GM12878 (cell line): ENCODE measurements at regions not wholly inside any gene's neighbourhood (a gene's known extent, or its start where the extent isn't known, plus 50 kb on each side); places are given as distances from the start of the nearest gene placed in this dataset.
"Not testable (repeated sequence)": the region's sequence is repeated elsewhere in the genome, so short reads cannot be mapped to it uniquely, and the experiment has no call there.

Experiments
- ATAC-seq: fragments of 200-7000 bp; cut with Tn5 transposase; 3 replicates; pipeline ENCODE4 v1.9.1; 2020; ENCODE audit warnings: mild to moderate bottlenecking, moderate library complexity
- BruUV-seq: library from RNA; stranded (reverse); fragments of 400-500 nt; replicated peaks from 2 replicates; lab custom pipeline; 2021; lab: Mats Ljungman, UMichigan
- CTCF ChIA-PET: fragments of 300-600 bp; sonication (Branson Sonifier 250); formaldehyde crosslinking; extraction: SDS; loops from one replicate; lab custom pipeline; 2021; ENCODE audit warnings: inconsistent platforms; lab: Yijun Ruan, JAX
- POLR2A ChIA-PET: fragments of 350-600 bp; formaldehyde crosslinking; extraction: SDS; loops from one replicate; lab custom pipeline; 2021; ENCODE audit warnings: inconsistent platforms; lab: Charles Lee
- RAD21 ChIA-PET: fragments of 300-600 bp; sonication (Branson Sonifier 250); formaldehyde crosslinking; loops from one replicate; lab custom pipeline; 2023; ENCODE audit warnings: antibody characterized with exemption; ENCODE audit not compliant: unreplicated experiment; lab: Charles Lee
- SMC1A ChIA-PET: fragments of 300-600 bp; sonication (Branson Sonifier 250); formaldehyde crosslinking; loops from one replicate; lab custom pipeline; 2023; ENCODE audit not compliant: unreplicated experiment, uncharacterized antibody; lab: Charles Lee
- DNase-seq: peaks from one replicate; pipeline ENCODE4 v3.0.0-alpha.2; 2011; ENCODE audit warnings: low read depth, low spot score
- FAIRE-seq: peaks from 3 replicates; lab custom pipeline; 2011; peaks lifted over from hg19 to GRCh38; lab: Jason Lieb, UNC
- H2AFZ ChIP-seq: 2 replicates; pipeline ENCODE4 v1.6.0; 2011; ENCODE audit warnings: low read depth, low read length, control low read depth; ENCODE audit not compliant: control insufficient read depth
- H3K27ac ChIP-seq: 2 replicates; pipeline ENCODE4 v1.5.1; 2011; ENCODE audit warnings: control low read depth; ENCODE audit not compliant: control insufficient read depth, insufficient read depth
- H3K27me3 ChIP-seq, 2 experiments: replicated peaks in 1 of 2; 2 replicates each; pipeline versions ENCODE4 v1.6.0 to v1.6.1; 2011; ENCODE audit warnings: low read length in 1 of 2; ENCODE audit not compliant: control insufficient read depth in 2 of 2, insufficient read depth in 2 of 2
- H3K36me3 ChIP-seq, 2 experiments: 2 replicates each; pipeline ENCODE4 v1.5.1; 2011; ENCODE audit warnings: low read length in 1 of 2; ENCODE audit not compliant: control insufficient read depth in 2 of 2, insufficient read depth in 2 of 2
- H3K4me1 ChIP-seq: 2 replicates; pipeline ENCODE4 v1.6.1; 2011; ENCODE audit warnings: mild to moderate bottlenecking, low read length, moderate library complexity, mixed read lengths; ENCODE audit not compliant: control insufficient read depth, insufficient read depth
- H3K4me2 ChIP-seq: 2 replicates; pipeline ENCODE4 v1.6.0; 2011; ENCODE audit warnings: control low read depth; ENCODE audit not compliant: control insufficient read depth, insufficient read depth
- H3K4me3 ChIP-seq: fragments of 200-600 bp; sonication (generic); 2 replicates; pipeline ENCODE4 v1.5.1; 2016
- H3K79me2 ChIP-seq: 2 replicates; pipeline ENCODE4 v1.6.0; 2011; ENCODE audit warnings: low read length; ENCODE audit not compliant: control insufficient read depth, insufficient read depth
- H3K9ac ChIP-seq: 2 replicates; pipeline ENCODE4 v1.8.0; 2011; ENCODE audit warnings: low read length, control low read depth, mixed read lengths; ENCODE audit not compliant: control insufficient read depth, insufficient read depth
- H3K9me3 ChIP-seq: replicated peaks from 3 replicates; pipeline ENCODE4 v1.5.1; 2011; ENCODE audit warnings: mild to moderate bottlenecking, low read length; ENCODE audit not compliant: control insufficient read depth, insufficient read depth
- H4K20me1 ChIP-seq: 2 replicates; pipeline ENCODE4 v1.6.0; 2011; ENCODE audit not compliant: control insufficient read depth, insufficient read depth
- CBX3 ChIP-seq: fragments of 200-600 bp; sonication (generic); IDR thresholded peaks from 2 replicates; pipeline ENCODE4 v1.6.1; 2016; ENCODE audit warnings: low read depth, borderline replicate concordance
- CHD2 ChIP-seq: IDR thresholded peaks from 2 replicates; pipeline ENCODE4 v1.6.1; 2011; ENCODE audit warnings: low read depth, low read length, improper control_type of control experiment, borderline replicate concordance
- E4F1 ChIP-seq: fragments of 450-650 bp; IDR thresholded peaks from 2 replicates; pipeline ENCODE4 v1.6.1; 2018; ENCODE audit warnings: borderline replicate concordance, mild to moderate bottlenecking; ENCODE audit not compliant: partially characterized antibody
- FOS ChIP-seq: IDR thresholded peaks from 3 replicates; pipeline ENCODE4 v1.6.1; 2011; ENCODE audit warnings: borderline replicate concordance; ENCODE audit not compliant: insufficient read length; ENCODE audit errors: extremely low read depth
- IKZF1 ChIP-seq: fragments of 450-650 bp; conservative IDR thresholded peaks from 2 replicates; pipeline ENCODE4 v1.6.1; 2017; ENCODE audit warnings: antibody characterized with exemption, mild to moderate bottlenecking
- IRF4 ChIP-seq: IDR thresholded peaks from 2 replicates; pipeline ENCODE4 v1.6.1; 2011; ENCODE audit warnings: low read depth, low read length
- MAX ChIP-seq: IDR thresholded peaks from 2 replicates; pipeline ENCODE4 v1.6.1; 2012; ENCODE audit warnings: low read depth, low read length, improper control_type of control experiment
- MEF2A ChIP-seq: IDR thresholded peaks from 2 replicates; pipeline ENCODE4 v1.6.1; 2011; ENCODE audit warnings: low read depth, mild to moderate bottlenecking, low read length, moderate library complexity; ENCODE audit not compliant: insufficient read depth
- SMAD1 ChIP-seq: fragments of 450-650 bp; IDR thresholded peaks from 2 replicates; pipeline ENCODE4 v1.6.1; 2018; ENCODE audit warnings: mild to moderate bottlenecking, low read depth; ENCODE audit not compliant: partially characterized antibody
- ZNF384 ChIP-seq: IDR thresholded peaks from 2 replicates; pipeline ENCODE4 v1.6.1; 2012; ENCODE audit warnings: low read depth, mild to moderate bottlenecking, low read length, improper control_type of control experiment, borderline replicate concordance
- WGBS: methylation state at CpG from one replicate; pipeline ENCODE4 v1.1.6; 2016; ENCODE audit warnings: low lambda C conversion rate; ENCODE audit not compliant: insufficient replicate concordance, insufficient coverage; ENCODE audit errors: missing lambda C conversion rate; 5-methylcytosine and 5-hydroxymethylcytosine counted together
- in situ Hi-C: fragments of 300-500 bp; cut with MboI; formaldehyde crosslinking; loops from 9 replicates; pipeline ENCODE4 v1.14.3; 2018; ENCODE audit warnings: mixed read lengths
- intact Hi-C: fragments of 100-400 bp; cut with micrococcal nuclease; formaldehyde crosslinking; loops from one replicate; pipeline ENCODE4 v1.14.2; 2022; ENCODE audit not compliant: unreplicated experiment

- TF ChIP-seq SMAD1 (no peak), FOS (no peak)
Observed at GRCh38 chr12:83505586-83505985, 818.9 kb downstream of the TMTC2 start (continued).

GRCh38 chr12:83499894-83500293 lies 813.2 kb downstream of the TMTC2 start:
- H3K27ac ChIP-seq, RAD21 ChIA-PET, SMC1A ChIA-PET, H3K9ac ChIP-seq, POLR2A ChIA-PET, CTCF ChIA-PET, H4K20me1 ChIP-seq, H3K4me2 ChIP-seq, H3K4me3 ChIP-seq, H2AFZ ChIP-seq, H3K79me2 ChIP-seq, FAIRE-seq, H3K36me3 ChIP-seq, DNase-seq, H3K27me3 ChIP-seq, intact Hi-C loops, in situ Hi-C loops, H3K4me1 ChIP-seq, H3K9me3 ChIP-seq, BruUV-seq, ATAC-seq: not testable (repeated sequence)

GRCh38 chr12:83477696-83478095 lies 791.0 kb downstream of the TMTC2 start:
- WGBS, result 39% methylated on average over 4 of the region's 4 CpGs
- CTCF ChIA-PET, result interaction anchor here (1.9 kb wide), 1 partner anchor 9 kb away, joined by 3 read pairs; no protein-coding TSS in a partner anchor

More at GRCh38 chr12:83477696-83478095, 791.0 kb downstream of the TMTC2 start:
- no TSS peak for BruUV-seq
- DNase-seq (no peak), FAIRE-seq (no peak), ATAC-seq (no peak)
- Histone ChIP-seq H3K79me2 (no peaks in the 10 kb centered on the region), H3K27ac (no peak overlapping the region), H2AFZ (no peak overlapping the region), H3K4me2 (no peak overlapping the region), H3K9me3 (no peaks in the 10 kb centered on the region), H3K9ac (no peak overlapping the region), H3K27me3 (no peaks in the 10 kb centered on the region), H3K4me1 (no peaks in the 10 kb centered on the region), H3K36me3 (no peaks in the 10 kb centered on the region), H3K4me3 (no peak overlapping the region), H4K20me1 (no peaks in the 10 kb centered on the region)
- intact Hi-C loops, result loop anchor here (10.0 kb wide), 1 partner anchor 793 kb away; the partner anchor contains the start of gene TMTC2
- TF ChIP-seq IRF4 (no peak), MAX (no peak), CHD2 (no peak), ZNF384 (no peak), MEF2A (no peak), E4F1 (no peak), IKZF1 (no peak), CBX3 (no peak)
- RAD21 ChIA-PET, result no interaction called here
- in situ Hi-C loops, result no loop called here
- SMC1A ChIA-PET, result no interaction called here
- POLR2A ChIA-PET, result no interaction called here
